ENCODE measurements at regions not wholly inside any gene's neighbourhood (a gene's known extent, or its start where the extent isn't known, plus 50 kb on each side); places are given as distances from the start of the nearest gene placed in this dataset.
A peak's percentile ranks its signal among the peaks of the same experiment; 100 is the strongest.

DNA sequence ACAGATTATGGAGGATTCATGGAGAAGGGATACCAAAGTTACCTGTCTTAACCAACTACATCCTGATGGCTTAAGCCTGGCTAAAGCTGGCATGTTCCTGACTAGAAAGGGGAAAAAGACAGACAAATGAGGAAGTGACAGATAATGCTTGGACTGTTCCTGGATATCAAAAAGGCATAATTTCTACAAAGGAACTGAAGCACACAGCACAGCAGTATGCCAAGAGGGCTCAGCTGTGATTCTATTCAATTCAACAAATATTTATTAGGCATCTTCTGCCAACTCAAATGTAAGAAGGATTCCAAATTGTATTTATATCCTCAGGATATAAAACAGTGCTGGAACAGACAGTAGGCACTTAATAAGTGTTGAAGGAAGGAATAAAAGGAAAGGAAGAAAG, 59.5 kb downstream of the KLF12 start:
- TF ChIP-seq ZFP3 (CRISPR knock-in tag; IDR thresholded peaks at IDR 0.05) (no peak), ISL1 (CRISPR knock-in tag; IDR thresholded peaks at IDR 0.05) (peak; percentile 81)
- ATAC-seq, result peak; percentile 81

- no peak for ATAC-seq
Measured at GRCh38 chr13:74073274-74073673, 60.9 kb downstream of the KLF12 start.

GRCh38 chr13:74070513-74070912, 63.7 kb downstream of the KLF12 start:
- TF ChIP-seq TOX (CRISPR knock-in tag; IDR thresholded peaks at IDR 0.05; ENCODE audit: borderline replicate concordance), result no peak
- no peak for TF ChIP-seq ZNF8 (CRISPR knock-in tag; IDR thresholded peaks at IDR 0.05)
- TF ChIP-seq GLIS3 (CRISPR knock-in tag; IDR thresholded peaks at IDR 0.05), result no peak
- TF ChIP-seq ISL1 (CRISPR knock-in tag; IDR thresholded peaks at IDR 0.05), result no peak
- no peak for TF ChIP-seq SNAI2 (CRISPR knock-in tag; IDR thresholded peaks at IDR 0.05)
- TF ChIP-seq BACH2 (CRISPR knock-in tag; IDR thresholded peaks at IDR 0.05; ENCODE audit: borderline replicate concordance), result no peak
- no peak for TF ChIP-seq ZFP30 (CRISPR knock-in tag; IDR thresholded peaks at IDR 0.05)
- TF ChIP-seq RARB (CRISPR knock-in tag; IDR thresholded peaks at IDR 0.05), result no peak
- TF ChIP-seq, protein P1, sequence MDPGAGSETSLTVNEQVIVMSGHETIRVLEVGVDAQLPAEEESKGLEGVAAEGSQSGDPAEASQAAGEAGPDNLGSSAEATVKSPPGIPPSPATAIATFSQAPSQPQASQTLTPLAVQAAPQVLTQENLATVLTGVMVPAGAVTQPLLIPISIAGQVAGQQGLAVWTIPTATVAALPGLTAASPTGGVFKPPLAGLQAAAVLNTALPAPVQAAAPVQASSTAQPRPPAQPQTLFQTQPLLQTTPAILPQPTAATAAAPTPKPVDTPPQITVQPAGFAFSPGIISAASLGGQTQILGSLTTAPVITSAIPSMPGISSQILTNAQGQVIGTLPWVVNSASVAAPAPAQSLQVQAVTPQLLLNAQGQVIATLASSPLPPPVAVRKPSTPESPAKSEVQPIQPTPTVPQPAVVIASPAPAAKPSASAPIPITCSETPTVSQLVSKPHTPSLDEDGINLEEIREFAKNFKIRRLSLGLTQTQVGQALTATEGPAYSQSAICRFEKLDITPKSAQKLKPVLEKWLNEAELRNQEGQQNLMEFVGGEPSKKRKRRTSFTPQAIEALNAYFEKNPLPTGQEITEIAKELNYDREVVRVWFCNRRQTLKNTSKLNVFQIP (CRISPR knock-in tag; IDR thresholded peaks at IDR 0.05; ENCODE audit: borderline replicate concordance, low read depth), result no peak
- no peak for TF ChIP-seq ARNTL (CRISPR knock-in tag; IDR thresholded peaks at IDR 0.05; ENCODE audit: borderline replicate concordance, low read depth)
- no peak for TF ChIP-seq OSR1 (CRISPR knock-in tag; IDR thresholded peaks at IDR 0.05)
- TF ChIP-seq PPARA (CRISPR knock-in tag; IDR thresholded peaks at IDR 0.05; ENCODE audit: borderline replicate concordance), result no peak
- TF ChIP-seq TCF4 (CRISPR knock-in tag; IDR thresholded peaks at IDR 0.05; ENCODE audit: borderline replicate concordance), result no peak
- TF ChIP-seq, protein P2, sequence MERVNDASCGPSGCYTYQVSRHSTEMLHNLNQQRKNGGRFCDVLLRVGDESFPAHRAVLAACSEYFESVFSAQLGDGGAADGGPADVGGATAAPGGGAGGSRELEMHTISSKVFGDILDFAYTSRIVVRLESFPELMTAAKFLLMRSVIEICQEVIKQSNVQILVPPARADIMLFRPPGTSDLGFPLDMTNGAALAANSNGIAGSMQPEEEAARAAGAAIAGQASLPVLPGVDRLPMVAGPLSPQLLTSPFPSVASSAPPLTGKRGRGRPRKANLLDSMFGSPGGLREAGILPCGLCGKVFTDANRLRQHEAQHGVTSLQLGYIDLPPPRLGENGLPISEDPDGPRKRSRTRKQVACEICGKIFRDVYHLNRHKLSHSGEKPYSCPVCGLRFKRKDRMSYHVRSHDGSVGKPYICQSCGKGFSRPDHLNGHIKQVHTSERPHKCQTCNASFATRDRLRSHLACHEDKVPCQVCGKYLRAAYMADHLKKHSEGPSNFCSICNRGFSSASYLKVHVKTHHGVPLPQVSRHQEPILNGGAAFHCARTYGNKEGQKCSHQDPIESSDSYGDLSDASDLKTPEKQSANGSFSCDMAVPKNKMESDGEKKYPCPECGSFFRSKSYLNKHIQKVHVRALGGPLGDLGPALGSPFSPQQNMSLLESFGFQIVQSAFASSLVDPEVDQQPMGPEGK (CRISPR knock-in tag; IDR thresholded peaks at IDR 0.05; ENCODE audit: borderline replicate concordance), result no peak
- no peak for TF ChIP-seq ZNF70 (CRISPR knock-in tag; IDR thresholded peaks at IDR 0.05)
- no peak for TF ChIP-seq ZC3H10 (CRISPR knock-in tag; IDR thresholded peaks at IDR 0.05)
- TF ChIP-seq ESRRG (CRISPR knock-in tag; IDR thresholded peaks at IDR 0.05), result no peak
- no peak for ATAC-seq

More at GRCh38 chr13:74073274-74073673, 60.9 kb downstream of the KLF12 start:
- TF ChIP-seq BACH2 (CRISPR knock-in tag; IDR thresholded peaks at IDR 0.05; ENCODE audit: borderline replicate concordance) (no peak), GLIS3 (CRISPR knock-in tag; IDR thresholded peaks at IDR 0.05) (no peak), ARNTL (CRISPR knock-in tag; IDR thresholded peaks at IDR 0.05; ENCODE audit: borderline replicate concordance, low read depth) (no peak), PPARA (CRISPR knock-in tag; IDR thresholded peaks at IDR 0.05; ENCODE audit: borderline replicate concordance) (no peak), TCF4 (CRISPR knock-in tag; IDR thresholded peaks at IDR 0.05; ENCODE audit: borderline replicate concordance) (no peak), TSHZ2 (CRISPR knock-in tag; IDR thresholded peaks at IDR 0.05) (no peak), ESRRG (CRISPR knock-in tag; IDR thresholded peaks at IDR 0.05) (no peak), ISL1 (CRISPR knock-in tag; IDR thresholded peaks at IDR 0.05) (no peak), RARB (CRISPR knock-in tag; IDR thresholded peaks at IDR 0.05) (no peak), ZFP3 (CRISPR knock-in tag; IDR thresholded peaks at IDR 0.05) (no peak), SNAI2 (CRISPR knock-in tag; IDR thresholded peaks at IDR 0.05) (no peak), ZC3H10 (CRISPR knock-in tag; IDR thresholded peaks at IDR 0.05) (no peak)
- TF ChIP-seq, protein P1 (CRISPR knock-in tag; IDR thresholded peaks at IDR 0.05; ENCODE audit: borderline replicate concordance, low read depth), result no peak
- TF ChIP-seq, protein P2 (CRISPR knock-in tag; IDR thresholded peaks at IDR 0.05; ENCODE audit: borderline replicate concordance), result no peak
